ENCODE measurements at regions not wholly inside any gene's neighbourhood (a gene's known extent, or its start where the extent isn't known, plus 50 kb on each side); places are given as distances from the start of the nearest gene placed in this dataset.

DNA sequence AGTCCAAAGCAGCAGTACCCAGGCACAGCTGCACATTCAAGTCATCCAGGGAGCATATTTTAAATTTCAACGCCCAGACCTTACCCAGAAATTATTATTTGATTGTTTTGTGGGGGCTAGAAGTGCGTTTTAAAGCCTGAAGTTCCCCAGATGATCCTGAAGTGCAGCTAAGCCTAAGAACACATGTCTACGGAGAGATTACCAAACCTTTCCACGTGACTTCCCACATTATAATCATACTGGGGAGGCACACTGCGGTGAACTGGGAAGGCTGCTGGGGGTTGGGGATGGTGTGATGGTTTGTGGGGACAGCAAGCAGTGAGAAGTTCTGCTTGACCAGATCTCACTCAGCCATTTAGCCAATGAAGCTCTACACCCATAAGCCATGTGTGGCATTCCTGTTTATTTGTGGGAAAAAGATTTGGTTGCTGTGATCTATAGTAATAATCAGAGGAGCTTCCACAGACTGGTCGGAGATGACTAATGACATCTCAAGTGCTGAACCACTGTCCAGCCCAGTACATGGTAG is 93.4 kb upstream of the CDH6 start:
- DNase-seq (ENCODE audit: low read depth), result no peak
- TF ChIP-seq CTCF (IDR thresholded peaks at IDR 0.05; ENCODE audit: low read length, missing control alignments), result no peak
- H3K4me3 ChIP-seq (replicated peaks; ENCODE audit: low read depth, low read length), result no peak overlapping the region

GRCh38 chr5:31098811-31099210 is 94.7 kb upstream of the CDH6 start:
- no peak for TF ChIP-seq CTCF (IDR thresholded peaks at IDR 0.05; ENCODE audit: low read length, missing control alignments)
- no peak overlapping the region for H3K4me3 ChIP-seq (replicated peaks; ENCODE audit: low read depth, low read length)
- no peak for DNase-seq (ENCODE audit: low read depth)

- no peak for TF ChIP-seq CTCF (IDR thresholded peaks at IDR 0.05; ENCODE audit: low read length, missing control alignments)
- no peak overlapping the region for H3K4me3 ChIP-seq (replicated peaks; ENCODE audit: low read depth, low read length)
- no peak for DNase-seq (ENCODE audit: low read depth)
These were observed 95.6 kb upstream of the CDH6 start for GRCh38 chr5:31097851-31098250.

DNA sequence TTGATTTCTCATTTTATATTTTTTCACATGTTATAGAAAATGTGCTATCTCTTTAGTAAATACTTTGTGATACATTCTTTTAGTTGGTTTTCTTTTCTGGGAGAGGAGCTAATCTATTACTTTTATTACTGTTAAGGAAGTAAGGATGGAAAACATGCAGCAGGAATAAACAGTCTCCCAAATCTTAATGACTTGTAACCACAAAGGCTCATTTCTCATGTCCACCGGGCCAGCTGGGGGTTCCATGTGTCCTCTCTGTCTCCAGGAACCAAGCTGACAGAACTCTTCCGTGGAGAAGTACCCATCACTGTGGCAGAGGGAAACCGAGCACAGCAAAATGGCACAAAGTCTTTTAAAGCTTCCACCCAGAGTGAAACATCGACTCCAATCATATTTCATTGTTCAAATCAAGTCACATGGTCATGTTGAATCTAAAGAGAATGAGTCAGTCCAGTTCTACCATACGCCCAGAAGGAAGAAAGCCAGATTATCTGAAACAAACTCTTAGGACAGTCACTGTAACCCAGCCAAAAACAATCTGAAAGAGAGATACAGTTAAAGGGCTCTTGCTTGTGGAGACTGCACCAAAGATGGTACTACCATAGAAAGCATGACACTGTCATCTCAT is 97.1 kb upstream of the CDH6 start:
- H3K4me3 ChIP-seq (replicated peaks; ENCODE audit: low read depth, low read length), result no peak overlapping the region
- TF ChIP-seq CTCF (IDR thresholded peaks at IDR 0.05; ENCODE audit: low read length, missing control alignments), result no peak
- DNase-seq (ENCODE audit: low read depth), result peak; percentile 81

DNA sequence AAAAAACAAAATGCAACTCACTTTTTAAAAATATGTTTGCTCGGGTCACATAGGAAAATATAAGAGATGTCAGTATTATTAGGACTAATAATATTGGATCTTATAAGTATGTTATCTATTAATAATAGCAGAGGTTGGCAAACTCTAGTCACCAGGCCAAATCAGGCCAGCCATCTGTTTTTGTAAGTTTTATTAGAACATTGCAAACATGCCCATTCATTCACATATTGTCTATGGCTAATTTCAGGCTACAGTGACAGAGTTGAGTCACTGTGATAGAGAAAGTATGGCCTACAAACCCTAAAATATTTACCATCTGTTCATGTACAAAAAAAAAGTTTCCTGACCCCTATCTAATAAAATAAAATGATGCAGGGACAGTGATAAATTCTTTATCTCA is 97.7 kb upstream of the CDH6 start:
- no peak for TF ChIP-seq CTCF (IDR thresholded peaks at IDR 0.05; ENCODE audit: low read length, missing control alignments)
- DNase-seq (ENCODE audit: low read depth), result no peak
- H3K4me3 ChIP-seq (replicated peaks; ENCODE audit: low read depth, low read length), result no peak overlapping the region

- no peak overlapping the region for H3K4me3 ChIP-seq (replicated peaks; ENCODE audit: low read depth, low read length)
These were observed 102.0 kb upstream of the CDH6 start for GRCh38 chr5:31091501-31091900.

More at GRCh38 chr5:31091501-31091900, 102.0 kb upstream of the CDH6 start:
- no peak for DNase-seq (ENCODE audit: low read depth)
- TF ChIP-seq CTCF (IDR thresholded peaks at IDR 0.05; ENCODE audit: low read length, missing control alignments), result no peak

Data from fibroblast of pulmonary artery (primary cell).